GM19467 (cell line): ENCODE measurements at regions not wholly inside any gene's neighbourhood (a gene's known extent, or its start where the extent isn't known, plus 50 kb on each side); places are given as distances from the start of the nearest gene placed in this dataset.

Experiments
- ATAC-seq: cut with Tn5 transposase; IDR thresholded peaks from one replicate; pipeline ENCODE4 v1.9.1; 2021; ENCODE audit warnings: mild to moderate bottlenecking, moderate library complexity; ENCODE audit not compliant: unreplicated experiment

- no peak for ATAC-seq
These were observed 104.1 kb downstream of the DIRAS2 start for GRCh38 chr9:90538566-90538965.

- no peak for ATAC-seq
These were observed 103.3 kb downstream of the DIRAS2 start for GRCh38 chr9:90539286-90539685.

DNA sequence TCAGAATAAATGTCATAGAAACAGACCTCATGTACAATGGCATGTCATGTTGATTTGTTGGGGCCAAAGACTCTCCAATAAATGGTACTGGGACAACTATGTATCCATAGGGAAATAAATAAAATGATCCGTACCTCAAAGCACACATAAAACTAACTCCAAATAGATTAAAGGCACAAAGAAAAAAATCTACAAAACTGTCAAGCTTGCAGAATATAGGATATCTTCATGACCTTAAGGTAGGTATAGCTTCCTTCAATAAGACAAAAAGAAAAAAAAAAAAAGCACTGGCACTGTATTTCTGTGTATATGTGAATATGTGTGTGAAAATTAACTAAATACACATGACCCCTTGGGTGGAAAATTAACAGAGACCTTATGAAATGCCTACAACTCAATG lies 101.9 kb downstream of the DIRAS2 start:
- ATAC-seq, result no peak

DNA sequence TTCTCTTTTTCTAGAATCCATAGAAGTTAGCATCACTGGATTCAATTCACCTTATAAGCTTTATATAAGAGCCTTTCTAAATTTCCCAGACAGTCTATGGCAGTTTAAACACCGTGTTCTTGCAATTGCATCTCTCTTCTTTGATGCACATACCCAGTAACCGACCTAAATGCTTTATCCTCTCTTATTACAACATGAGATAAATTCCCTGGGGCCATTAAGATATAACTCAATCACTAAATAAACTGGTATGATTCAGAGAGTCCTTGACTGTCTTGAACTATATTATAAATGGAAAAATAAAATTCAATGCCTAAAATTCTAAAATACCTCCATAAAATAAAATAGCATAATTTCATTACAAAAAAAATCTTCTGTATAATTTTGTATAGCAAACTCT lies 98.1 kb downstream of the DIRAS2 start:
- no peak for ATAC-seq

DNA sequence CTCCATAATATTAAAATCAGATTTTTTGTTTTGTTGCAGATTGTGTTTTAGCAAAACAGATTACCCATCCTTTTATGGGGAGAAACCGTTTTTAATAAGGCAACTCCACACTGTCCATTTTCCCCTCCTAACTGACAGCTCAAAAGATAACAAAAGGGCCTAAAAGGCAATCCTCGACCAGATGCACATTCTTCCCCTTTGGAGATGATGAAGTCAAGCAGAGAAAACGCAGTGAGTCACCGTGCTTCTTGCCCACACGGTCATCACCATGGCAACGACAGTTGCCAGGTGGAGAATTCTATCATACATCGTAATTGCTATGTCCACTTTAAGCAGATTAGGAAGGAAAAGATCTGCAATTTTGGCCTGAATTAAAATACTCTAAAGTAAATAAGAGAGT lies 96.4 kb downstream of the DIRAS2 start:
- ATAC-seq, result no peak

GRCh38 chr9:90547896-90548295 lies 94.7 kb downstream of the DIRAS2 start:
- no peak for ATAC-seq

DNA sequence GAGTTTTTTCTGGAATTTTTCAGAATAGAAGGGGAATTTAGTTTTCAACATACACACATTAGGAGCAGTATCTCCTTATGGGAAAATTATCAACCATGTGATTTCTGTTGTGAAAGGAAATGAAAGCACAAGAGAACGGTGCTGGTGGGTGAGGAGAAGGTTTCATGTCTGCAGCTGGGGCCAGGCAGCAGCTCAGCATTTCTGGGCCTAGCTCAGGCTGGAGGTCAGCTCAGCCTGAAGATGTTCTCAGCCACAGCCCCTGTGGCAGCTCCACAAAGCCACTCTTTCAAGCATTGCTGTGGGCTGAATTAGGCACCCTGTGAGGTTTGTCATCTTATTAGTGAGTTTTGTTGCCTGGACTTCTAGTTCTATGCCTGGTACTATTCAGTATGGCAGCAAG lies 90.3 kb downstream of the DIRAS2 start:
- ATAC-seq, result peak; percentile 76

- ATAC-seq, result no peak
These were observed 87.1 kb downstream of the DIRAS2 start for GRCh38 chr9:90555351-90556057.

DNA sequence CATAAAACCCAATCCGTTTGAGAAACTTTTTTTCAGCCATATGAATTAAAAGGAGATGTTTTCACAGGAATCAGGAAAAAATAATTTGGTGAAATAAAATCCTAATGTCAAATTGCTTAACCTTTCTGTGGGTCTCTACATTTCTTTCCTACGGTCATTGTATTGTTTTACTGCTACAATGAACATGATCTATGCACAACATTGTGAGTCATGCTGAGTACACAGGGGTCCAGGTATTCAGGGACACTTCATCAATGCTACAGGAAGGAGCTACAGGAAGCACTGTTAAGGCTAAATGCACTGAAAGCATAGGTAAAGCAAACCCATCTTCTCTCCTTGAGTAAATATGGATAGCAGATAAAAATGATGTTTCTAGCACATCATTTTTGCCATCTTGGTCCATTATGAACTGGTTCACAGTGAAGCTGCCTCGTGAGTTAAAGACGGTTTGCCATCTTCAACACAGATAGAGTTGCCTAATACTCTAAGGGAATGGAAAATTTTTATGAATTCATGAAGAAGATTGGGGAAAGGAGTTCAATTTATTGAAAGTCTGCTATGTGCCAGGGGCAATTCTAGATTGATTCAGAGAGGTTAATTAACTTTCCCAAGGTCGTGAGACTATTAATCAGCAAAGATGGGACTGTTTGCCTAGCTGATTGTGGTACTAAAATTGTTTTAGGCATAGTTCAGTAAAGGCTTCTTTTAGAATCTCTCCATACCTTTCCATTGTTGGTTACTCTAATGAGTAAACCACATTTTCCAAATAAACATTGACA lies 85.5 kb downstream of the DIRAS2 start:
- no peak for ATAC-seq

GRCh38 chr9:90559075-90560073 lies 83.2 kb downstream of the DIRAS2 start:
- ATAC-seq, result no peak
